GM21717 (cell line): ENCODE measurements at regions not wholly inside any gene's neighbourhood (a gene's known extent, or its start where the extent isn't known, plus 50 kb on each side); places are given as distances from the start of the nearest gene placed in this dataset.

Experiments used
- ATAC-seq: cut with Tn5 transposase; IDR thresholded peaks from one replicate; pipeline ENCODE4 v1.9.1; 2021; ENCODE audit warnings: mild to moderate bottlenecking, moderate library complexity; ENCODE audit not compliant: unreplicated experiment

DNA sequence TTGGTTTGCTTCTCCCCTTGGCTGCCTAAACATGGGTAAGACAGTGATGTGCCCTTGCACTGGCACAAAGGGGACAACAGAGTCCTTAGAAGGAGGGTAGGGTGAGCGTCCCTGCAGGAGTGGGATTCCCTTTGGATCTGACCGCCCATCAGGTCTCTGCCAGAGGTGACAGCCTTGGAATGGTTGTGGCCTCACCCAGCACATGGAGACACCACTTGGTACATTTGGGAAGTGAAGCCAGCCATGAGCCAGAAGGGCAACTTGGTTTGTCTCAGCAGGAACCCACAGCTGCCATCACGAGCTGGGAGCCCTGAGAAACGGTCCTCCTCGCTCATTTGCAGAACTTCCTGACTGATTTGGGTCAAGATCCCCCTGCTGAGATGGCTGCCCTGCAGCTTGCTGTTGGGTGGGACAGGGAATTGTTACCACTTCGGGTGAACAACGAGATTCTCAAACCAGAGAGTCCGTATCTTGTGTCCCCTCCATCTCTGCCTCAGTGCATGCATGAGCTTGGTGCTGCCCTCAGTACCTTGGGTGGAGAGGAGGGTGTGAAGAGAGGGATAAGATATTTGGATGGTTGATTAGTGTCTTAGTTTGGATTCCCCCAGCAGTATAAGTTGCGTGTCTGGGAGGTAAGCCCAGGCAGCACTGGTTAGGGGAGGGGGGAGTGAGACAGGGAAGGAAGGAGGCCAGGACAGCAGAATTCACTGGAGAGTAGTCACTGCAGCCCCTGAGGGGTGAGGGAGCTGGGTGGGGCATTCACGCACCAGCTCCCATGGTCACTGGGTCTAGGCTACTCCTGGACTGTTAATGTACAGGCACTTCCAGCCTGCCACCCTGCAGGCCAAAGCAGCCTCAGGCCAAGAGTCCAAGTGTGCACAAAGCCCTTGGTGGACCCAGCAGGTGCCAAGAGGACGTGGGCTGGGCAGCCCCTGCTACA is 168.8 kb upstream of the TOPAZ1 start:
- no peak for ATAC-seq

DNA sequence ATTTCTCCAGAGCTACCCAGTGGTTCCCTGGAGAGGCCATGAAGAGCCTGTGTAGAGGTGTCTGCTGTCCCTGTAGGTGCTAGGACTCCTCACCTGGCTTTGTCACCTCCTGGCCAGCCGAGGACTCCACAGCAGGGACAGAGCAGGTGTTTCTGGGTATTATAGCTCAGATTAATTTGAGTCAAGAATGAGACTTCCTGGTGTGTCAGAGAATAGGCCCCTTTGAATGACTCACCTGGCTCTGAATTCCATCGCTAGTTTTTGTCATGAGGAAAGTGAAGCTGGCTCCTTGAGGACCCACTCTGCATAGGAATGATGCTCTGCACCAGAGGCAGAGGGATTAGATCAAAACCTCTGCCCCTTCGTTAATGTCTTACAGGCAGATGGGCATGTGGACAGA is 167.5 kb upstream of the TOPAZ1 start:
- ATAC-seq, result no peak

DNA sequence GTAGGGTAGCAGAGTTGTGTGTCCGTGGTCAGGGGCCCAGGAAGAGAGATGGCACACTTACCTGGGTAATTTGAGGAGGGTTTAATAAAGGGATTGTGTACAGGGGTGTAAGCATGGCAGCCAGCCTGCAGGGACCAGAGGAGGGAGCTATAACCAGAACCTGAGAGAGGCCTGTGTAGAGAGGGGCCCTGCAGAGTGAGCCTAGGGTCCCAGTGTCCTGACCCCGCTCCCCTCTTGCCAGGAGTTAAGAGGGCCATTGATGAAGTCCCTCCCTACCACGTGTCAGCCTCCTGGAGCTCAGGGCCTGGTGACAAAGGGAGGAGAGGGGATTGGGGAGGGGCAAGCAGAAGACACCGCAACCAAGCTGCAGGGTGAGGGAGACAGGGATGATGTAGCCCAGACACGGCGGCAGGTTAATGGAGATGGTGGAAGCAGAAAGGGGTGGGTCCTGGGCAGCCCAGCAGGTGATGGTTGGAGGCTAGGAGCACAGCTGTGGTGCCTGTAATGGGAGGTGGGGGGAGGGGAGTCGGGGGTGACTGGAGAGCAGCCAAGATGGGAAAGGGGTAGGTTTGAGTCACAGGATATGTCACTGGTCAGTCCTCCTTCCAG is 165.4 kb upstream of the TOPAZ1 start:
- no peak for ATAC-seq

DNA sequence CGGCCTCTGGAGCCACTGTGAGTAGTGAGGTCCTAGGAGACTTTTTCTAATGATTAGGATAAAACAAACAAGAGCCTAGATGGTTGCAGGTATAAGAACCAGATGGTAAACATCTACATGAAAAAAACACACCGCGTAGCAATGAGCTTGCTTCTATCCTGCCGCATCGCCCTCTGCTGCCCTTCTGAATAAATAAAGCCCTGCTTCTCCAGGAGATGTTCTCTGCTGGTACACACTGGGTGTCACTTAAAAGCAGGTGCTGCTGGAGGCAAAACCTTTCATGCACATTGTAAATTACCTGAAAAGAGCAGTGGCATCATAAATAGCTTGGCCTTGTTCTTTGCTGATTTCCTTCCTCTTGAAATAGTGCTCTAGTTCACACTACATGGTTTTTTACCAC is 164.4 kb upstream of the TOPAZ1 start:
- ATAC-seq, result no peak

DNA sequence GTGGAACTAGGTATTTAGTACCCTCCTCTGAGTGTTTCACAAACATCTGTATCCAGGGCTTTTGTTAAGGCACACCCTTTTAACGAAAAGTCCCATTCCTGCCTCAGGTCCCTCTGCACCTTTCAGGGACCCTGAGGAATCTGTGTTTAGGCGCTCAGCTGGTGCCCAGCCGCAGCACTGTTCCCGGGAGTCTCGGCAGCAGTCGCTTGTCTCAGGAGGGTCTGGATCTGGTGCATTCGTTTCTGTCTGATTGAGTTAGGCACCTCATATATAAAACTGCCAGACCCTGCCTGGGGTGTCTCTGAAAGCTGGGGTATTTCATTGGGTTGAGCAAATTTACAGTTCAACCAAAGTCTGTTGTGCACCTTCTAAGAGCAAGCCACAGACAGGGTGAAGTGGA is 162.8 kb upstream of the TOPAZ1 start:
- no peak for ATAC-seq

DNA sequence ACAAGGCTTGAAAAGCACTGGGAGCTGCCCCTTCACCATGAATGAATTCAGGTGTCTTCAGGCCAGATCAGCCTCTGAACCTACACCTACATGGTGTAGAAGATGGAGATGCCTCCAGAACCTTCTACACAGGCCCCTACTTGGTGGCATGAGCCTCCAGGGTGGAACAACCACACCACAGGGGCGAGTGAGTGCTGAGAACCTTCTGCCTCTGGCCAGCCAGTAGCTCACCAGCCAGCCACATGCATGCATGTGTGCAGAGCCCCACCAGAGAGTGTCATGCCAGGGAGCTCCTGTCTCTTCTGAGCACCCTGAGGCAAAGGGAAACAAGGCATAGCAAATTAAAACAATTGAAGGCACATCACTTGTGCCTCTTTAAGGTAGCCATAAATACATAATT is 161.8 kb upstream of the TOPAZ1 start:
- ATAC-seq, result no peak

DNA sequence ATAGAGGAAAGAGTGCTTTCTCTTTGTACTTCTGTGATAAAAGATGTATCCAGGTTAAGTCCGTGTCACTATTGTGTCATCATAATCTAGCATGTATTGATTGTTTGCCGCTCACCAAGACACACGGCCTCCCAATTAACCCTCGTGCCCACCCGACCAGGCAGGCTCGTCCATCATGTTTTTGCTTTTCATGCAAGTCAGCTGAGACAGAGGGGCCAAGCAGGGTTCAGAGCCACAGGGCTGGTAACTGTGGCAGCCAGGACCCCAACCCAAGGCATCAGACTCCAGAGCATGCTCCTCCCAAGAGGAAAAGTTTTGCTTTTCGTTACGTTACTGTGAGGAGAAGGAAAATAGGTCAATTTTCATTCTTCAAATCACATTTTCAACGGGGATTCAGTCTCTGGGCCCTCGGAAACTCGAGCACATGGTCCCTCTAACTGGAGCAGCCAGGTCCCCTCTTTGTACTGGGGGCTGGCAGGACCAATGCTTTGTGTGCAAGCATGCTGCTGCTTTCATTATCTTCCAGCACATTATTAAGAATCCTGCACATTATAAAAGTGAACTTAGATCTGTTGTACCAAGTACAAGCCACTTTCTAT is 161.1 kb upstream of the TOPAZ1 start:
- no peak for ATAC-seq

DNA sequence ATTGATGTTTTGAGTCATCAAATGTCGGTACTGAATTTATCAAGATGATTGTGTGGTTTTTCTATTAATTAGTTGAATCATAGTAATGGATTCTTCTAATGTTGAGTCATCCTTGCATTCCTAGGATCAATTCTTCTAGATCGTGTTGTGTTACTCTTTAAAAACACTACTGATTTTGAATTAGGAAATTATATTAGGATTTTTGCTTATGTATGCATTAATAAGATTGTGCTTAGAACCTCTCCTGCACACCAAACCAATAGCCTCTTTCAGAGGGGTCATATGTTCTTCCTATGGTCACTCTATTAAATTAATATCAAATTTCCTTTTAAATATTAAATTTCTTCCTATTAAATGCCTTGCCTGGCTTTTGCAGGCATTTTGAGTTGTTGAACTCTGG is 151.7 kb upstream of the TOPAZ1 start:
- no peak for ATAC-seq

DNA sequence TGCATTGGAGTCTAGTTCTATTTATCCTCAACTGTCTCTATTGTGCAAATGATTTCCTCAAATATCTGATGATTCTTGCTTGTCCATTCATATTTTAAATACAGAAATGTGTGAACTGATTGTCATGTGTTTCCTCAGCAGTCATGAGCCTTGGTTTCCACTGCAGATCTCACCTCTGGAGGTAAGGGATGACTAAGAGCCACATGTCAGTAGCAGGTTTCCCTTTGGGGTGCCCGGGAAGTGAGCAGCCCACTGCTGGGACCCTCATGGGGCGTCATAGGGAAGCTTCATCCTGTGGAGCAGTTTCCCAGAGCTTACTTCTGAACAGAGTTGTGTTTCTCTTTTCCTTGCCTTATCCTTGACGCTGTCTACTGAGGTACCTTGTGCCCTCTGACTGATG is 149.2 kb upstream of the TOPAZ1 start:
- ATAC-seq, result no peak

DNA sequence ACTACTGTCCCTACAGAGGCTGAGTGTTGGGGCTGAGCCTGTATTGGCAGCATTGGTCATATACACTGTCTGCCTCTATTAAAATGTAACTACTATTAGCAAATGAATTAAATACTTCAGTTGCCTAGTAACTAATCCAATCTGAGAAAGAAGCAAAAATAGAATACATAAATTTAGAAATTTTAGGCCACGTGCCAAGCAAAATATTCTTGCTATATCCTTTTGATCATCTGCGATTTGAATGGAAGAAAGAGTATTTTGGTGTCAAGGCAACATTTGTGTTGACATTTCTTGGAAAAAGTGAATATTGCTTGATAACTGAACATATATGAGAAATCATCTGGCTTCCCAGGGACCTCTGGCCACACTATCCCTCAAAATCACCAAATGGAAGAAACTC is 148.2 kb upstream of the TOPAZ1 start:
- ATAC-seq, result no peak

DNA sequence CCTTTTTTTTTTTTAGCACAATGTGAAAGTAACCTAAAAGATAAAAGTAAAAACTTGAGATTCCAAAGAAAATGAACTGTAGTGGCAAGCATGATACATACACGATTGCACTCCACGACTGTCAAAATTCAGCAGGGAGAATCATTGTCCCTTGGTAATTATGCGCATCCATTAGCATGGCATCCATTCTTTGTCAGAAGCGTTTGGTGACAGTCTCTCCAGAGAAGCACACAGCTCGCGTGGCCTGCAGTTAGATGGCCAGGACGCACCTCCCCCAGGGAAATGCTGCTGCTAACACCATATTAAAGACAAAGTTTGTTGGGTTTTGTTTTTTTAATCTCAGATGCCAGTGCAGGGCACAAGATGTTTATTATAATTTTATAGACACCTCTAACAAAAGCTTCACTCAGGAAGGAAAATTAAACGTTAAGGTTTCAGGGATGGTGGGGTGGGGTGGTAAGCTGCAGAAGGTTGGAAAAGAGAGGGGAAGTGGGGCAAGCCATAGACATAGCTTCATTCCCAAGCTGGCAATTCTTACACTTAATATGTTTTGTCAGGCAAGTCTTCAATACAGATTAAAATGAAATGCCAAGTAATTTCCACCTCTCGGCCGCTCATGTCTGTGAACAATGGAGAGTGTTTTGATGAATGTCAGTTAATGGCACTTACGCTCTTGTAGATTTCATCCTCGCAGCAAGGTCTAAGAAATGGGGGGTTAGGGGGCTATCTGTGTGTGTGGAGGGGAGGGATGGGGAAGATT is 142.8 kb upstream of the TOPAZ1 start:
- no peak for ATAC-seq

DNA sequence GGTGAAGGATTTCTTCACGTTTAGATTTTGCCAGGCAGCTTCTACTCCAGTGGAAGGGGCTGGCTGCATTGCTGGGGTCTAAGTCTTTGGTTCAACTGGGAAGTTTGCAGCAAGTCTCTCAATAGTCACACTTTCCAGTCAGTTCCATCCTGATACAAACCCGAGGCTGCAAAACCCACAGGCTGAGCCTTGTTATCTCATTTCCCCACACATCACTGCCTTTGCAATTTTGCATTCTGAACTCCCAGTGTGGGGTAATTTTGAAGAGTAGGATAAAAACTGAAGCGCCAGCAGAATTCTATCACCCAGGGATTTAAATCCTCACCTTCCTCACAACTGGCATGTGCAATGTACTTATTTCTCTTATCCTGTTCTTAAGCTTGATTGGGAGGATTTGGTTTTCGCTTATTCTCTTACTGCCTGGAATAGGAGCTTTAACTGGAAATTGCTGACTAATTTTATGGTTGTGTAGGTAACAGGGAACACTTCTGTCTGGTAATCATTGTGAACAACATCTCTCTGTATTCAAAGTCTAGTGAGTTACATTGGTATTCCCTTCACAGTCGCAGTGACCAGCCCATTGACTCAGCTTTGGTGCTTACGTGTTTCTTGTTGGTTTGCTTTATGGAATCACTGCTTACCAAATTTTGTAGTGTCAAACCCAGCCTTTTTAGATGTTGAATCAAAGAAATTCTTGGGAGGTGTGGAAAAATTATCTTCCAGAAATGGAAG is 142.0 kb upstream of the TOPAZ1 start:
- ATAC-seq, result no peak

DNA sequence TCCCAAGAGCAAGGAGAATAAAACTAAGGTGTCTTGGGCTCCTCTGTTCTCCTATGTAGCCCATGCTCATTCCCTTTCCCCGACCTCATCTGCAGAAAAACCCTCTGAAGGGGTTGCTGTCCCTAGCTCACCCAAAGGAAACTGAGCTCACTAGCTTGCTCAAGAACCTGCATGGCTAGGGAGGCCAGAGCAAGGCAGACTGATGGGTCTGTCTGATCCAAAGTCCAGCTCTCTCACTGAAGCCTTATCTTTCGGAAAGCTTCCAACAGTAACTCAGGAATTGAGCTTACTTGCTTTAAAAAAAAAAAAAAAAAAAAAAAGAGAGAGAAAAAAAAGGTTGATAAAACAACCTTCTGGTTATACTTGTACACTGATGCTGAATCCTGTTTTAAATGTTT is 141.4 kb upstream of the TOPAZ1 start:
- ATAC-seq, result no peak

DNA sequence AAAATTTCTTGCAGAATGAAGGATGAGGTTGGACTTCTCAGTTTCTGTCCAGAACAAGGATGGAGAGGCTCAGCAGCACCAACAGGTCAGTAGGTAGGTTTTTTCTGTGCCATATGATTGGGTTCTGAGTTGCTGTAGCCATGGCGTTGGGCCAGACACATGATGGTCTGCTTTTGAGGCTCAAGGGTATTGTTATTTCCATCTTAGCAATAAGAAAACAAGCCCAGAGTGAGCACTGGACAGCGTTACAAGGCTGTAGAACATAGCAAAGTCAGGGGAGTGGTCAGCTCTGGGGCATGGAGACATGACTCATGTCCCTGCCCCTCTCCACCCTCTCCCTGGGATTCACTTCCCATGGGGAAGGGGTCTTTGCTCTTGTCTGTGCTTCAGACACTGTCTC is 137.6 kb upstream of the TOPAZ1 start:
- no peak for ATAC-seq

DNA sequence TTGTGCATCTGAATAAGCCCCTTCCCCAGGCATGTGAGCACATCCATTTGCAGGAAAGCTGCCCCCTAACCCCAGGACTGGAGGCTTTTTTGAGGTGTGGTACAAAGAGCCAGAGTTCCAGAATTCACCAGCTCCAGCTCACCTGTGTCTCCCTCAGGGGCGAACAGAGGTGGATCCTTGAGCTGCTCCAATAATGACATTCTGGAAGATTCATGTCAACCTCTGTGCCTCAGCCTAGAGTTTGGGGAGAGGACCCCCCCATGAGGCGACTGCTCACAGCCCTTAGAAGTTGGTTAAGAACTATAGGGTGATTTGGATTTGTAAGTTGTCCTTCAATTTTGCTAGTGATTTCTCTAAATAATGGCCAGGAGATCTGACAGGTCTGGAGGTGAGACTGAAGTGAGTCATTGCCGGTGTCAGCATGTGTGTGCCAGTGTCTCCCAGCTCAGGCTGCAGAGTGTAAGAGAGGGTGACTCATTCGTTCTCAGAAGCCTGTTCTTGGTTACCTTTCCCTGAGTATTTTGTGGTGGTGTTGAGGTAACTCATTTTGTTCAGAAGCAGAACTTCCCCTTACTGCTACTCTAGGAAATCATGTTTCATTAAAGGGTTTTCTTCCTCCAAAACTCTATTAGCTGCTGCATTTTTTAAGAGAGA is 136.9 kb upstream of the TOPAZ1 start:
- peak; percentile 97 for ATAC-seq

DNA sequence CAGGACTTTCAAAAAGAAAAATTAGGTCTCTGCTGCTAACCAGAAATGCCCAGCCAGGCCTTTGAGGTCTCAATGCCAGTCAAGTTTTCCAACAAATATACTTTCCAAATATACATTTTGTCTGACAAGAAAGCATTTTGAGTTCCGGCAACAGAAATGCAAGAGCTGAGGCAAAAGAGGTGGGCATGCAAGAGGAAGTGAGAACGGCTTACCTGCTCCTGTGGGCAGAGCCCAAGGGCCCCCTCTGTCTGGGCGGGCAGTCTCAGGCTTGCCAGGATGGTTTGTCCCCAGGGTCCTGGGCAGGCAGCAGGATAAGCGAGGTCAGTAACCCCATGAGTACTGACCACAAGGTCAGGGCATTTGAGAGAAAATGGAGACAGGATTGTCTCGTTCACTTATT is 136.1 kb upstream of the TOPAZ1 start:
- no peak for ATAC-seq

DNA sequence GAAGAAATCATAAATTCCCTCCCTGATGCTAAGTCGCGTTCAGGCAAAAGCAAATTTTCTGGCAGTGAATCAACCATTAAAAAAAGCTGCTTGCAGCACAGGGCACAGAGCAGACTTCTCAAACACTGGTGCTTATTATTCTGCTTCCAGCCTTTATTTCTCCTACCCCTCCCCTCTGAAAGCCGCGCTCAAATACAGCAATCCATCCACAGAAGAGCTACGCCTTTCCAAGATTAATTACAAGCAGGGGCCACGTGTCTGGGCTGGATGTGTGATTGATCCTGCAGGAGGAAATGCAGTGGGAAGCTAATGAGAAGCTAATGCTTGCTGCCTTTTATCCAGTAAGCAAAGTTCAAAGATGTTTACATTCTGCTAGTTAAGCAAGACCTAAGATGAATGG is 134.9 kb upstream of the TOPAZ1 start:
- no peak for ATAC-seq

DNA sequence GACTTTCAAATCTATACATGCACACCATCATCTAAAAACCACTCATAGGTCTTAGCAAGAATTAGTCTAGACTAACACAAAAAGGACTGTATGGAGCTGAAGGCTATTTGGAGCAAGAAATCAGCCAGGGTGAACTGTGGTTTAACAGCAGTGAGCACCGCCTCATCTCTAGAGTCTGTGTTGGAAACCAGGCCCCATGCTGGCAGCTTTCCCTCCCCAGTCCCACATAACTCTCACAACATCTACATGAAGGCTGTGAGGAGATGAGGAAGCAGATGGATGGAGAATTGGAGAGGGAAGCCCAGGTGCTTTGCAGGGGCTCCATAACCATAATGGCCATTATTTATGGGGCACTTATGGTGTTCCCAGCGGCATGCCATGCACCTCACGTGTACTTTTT is 133.2 kb upstream of the TOPAZ1 start:
- ATAC-seq, result no peak

DNA sequence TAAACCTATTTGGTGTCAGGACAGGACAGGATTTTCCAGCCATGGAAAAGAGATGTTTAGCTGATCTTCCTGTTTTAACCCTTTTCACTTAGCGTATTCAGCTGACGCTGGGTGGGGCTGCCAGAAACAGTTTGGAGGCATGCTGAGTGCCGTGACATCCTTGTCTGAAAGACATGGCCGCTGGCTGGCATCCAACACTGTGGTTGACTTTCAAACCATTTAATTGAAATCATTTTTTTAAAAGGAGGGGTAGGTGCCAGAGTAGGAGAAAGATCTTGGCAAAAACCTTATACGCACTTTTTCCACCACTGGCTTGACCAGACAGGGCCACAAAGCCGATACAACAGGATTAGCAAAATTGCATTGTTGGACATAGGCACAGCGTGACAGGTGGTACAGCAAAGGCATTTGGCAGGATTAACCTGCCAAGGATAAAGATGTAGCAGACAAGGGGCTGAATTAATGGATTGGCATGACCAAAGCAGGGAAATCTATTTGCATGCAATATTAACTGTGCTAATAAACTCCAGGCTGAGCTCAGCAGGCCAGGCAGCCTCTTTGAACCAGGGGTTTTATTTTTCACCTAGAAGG is 131.8 kb upstream of the TOPAZ1 start:
- no peak for ATAC-seq

DNA sequence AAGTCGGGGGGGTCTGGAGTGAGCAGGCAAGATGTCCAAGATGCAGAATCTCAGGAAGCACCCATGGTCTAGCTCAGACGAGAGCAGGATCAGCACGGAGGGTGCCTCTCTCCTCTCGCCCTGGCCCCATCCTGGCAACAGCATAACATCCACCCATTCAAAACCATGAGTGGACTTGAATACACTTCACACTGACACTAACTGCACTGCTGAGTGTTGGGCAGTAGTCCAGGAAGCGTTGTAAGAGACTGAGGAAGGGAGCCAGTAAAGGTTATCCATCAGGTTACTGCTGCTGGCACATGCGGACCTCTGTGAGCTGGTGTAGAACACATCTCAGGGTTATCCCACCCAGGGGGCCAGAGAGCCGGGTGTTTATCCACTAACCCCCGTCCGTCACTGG is 131.0 kb upstream of the TOPAZ1 start:
- ATAC-seq, result no peak
